HG03064 (cell line): ENCODE measurements at regions not wholly inside any gene's neighbourhood (a gene's known extent, or its start where the extent isn't known, plus 50 kb on each side); places are given as distances from the start of the nearest gene placed in this dataset.

Source experiments
- ATAC-seq: cut with Tn5 transposase; IDR thresholded peaks from one replicate; pipeline ENCODE4 v1.9.1; 2021; ENCODE audit warnings: low read depth; ENCODE audit not compliant: unreplicated experiment

GRCh38 chr1:109827466-109827865 is 63.7 kb upstream of the EPS8L3 start:
- no peak for ATAC-seq

DNA sequence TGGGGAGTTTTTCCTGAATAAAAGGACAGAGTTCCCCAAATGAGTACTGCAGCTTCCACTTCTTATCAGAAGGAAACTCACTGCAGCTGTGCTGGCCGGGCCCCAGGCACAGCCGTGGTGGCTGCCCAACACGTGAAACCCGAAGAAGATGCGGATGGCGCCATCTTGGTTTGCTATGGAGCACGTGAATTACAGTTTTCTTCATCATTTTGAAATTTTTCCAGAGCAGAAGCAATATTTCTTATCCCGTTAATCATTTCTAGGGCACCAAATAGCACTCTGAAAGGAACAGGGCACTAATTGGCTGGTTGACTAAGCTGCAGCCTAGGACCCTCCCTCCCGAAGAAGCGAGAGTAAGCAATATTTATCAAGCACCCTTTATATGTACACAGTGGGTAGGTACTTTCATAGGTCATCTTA is 63.2 kb upstream of the EPS8L3 start:
- no peak for ATAC-seq

- ATAC-seq, result no peak
These were observed 62.7 kb upstream of the EPS8L3 start for GRCh38 chr1:109826446-109826845.

- no peak for ATAC-seq
These were observed 60.8 kb upstream of the EPS8L3 start for GRCh38 chr1:109824349-109825115.

- no peak for ATAC-seq
These were observed 60.0 kb upstream of the EPS8L3 start for GRCh38 chr1:109823543-109824348.

- no peak for ATAC-seq
These were observed 59.2 kb upstream of the EPS8L3 start for GRCh38 chr1:109822749-109823542.

DNA sequence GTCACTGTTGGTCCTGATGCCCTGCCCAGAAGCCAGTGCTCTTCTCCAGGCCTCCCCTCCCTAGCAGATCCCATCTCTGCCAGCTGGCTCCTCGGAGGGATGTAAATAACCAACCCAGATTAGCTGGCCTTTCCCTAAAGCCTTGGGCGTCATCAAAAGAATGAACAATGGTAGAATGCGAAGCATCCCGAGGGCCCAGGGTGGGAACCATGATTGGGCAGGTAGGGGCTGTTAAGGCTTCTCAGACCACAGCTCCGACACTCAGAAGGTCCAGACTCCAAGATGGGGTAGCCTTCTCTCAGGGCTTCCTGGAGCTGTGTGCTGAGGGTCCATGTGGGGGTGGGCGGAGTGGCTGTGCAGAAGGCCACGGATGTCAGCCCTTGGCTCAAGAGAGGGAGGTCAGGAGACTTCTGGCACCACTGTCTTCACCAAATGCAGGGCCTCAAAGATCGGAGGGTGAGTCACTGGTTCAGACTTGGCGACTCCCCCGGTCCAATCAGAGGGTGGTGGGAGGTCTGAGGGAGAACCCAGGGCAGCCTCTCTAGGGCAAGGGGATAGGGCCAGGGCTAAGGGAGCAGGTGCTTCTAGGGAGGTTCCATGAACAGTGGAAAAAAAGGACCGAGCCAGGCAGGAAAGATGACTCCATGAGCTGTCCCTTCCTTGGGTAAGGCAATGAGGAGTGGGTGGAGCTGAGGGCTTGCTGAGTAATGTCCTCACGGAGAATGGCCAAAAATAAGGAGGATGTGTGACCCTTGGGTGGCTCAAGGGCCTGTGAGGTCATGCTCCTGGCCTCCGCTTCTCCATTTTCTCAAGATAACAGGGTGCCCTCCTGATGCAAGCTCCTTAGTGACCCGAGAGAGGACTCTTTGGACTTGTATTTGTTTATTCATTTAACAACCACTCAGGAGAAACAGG is 58.4 kb upstream of the EPS8L3 start:
- ATAC-seq, result no peak

GRCh38 chr1:109821221-109821669 is 57.5 kb upstream of the EPS8L3 start:
- ATAC-seq, result no peak

DNA sequence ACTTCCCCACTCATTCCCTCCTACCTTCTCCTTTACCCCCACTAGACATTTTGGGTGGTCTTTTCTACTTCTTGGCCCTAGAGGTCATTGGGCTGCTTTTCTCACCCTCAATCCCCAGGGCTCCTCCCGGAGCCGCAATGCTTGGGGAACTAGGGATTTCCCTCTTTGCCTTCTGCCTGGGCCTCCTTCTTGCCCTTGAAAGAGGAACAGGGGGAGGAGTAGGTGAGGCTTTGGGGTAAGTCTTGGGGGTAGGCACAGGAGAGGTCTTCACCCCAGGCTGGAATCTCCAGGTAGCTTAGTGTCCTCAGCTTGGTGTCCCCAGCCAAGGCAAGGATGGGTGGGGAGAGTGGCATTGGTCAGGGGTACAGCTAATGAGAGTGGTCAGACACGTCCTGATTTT is 56.2 kb upstream of the EPS8L3 start:
- no peak for ATAC-seq

DNA sequence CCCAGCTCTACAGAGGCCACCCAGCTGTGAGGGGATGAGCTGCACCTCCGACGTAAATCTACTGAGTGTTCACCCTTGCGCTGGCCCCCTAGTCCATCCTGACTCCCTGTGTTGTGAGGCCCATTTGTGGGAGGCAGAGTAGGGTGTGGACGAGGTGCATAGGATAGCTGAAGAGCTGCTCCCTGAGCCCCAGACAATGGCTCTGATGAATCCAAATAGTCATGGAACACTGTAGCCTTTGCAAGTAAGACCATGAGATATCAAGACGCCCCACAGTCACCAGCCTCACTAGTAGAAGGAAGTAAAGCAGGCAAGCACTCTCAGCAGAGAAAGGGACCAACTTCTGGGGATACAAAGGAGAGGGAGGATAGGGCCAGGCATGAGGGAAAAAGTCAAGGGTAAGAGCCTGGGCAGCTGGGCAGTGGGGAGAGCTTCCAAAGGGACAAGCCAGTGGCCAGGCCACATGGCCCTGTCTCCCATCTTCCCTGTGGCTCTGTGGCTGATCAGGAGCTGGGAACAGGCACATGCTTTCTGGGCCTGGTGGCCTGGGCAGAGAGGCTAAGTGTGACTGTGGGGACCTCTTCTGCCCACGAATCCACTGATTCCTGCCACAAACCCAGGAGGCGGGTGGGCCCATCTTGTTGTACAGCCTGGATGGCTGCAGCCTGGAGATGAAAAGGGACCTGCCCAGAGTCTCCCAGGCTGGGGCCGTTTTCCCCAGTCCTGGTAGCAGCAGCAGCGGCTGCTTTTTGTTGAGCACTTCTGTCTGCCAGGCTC is 55.5 kb upstream of the EPS8L3 start:
- ATAC-seq, result no peak

DNA sequence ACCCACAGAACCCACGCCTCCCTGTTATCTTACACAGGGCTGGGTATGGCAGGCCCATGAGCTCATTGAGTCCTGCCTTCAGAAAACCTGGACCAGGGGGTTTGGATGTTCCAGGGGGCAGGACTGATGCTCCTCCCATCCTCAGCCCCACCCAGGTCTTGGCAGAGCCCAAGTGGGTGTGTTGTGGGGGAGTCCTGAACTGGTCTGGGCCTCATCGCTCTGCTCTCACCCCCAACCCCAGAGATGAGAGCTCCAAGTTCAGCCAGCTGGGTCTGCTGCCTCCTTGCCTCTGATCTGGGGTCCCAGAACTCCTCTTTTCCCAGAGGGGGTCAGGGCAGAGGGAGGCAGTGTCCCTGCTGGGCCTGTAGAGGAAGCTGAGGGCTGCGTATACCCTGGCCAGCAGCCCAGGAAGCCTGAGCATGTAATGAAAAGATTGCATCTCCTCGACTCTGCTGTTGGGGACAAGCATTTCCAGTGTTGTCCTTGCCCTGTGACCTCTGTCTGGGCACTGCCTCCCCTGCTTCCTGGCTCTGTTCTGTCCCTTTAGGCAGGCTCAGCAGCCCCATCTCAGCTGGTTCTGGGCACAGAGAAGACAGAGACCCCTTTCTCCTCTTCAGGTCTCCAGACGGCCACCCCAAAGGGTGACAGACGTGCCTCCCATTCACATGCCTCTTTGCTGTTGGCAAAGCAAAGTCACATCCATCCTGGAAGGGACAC is 54.7 kb upstream of the EPS8L3 start:
- no peak for ATAC-seq

DNA sequence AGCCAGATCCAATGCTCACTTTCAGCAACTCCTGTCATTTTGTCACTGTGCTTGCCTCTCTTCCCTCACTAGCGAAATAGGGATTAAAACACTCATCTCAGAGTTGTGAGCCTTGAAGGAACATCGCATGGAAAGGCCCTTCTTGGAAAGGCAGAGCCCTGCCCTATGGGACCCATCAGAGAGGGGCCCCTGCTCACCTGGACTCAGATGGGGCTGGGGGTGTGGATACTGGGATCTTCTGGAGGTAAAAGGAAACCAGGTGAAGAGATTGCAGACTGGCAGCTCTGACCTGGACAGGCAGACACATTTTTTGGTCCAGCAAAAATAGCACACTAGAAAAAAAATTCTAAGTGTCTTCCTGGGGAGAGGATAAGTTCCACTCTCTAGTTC is 54.2 kb upstream of the EPS8L3 start:
- no peak for ATAC-seq

DNA sequence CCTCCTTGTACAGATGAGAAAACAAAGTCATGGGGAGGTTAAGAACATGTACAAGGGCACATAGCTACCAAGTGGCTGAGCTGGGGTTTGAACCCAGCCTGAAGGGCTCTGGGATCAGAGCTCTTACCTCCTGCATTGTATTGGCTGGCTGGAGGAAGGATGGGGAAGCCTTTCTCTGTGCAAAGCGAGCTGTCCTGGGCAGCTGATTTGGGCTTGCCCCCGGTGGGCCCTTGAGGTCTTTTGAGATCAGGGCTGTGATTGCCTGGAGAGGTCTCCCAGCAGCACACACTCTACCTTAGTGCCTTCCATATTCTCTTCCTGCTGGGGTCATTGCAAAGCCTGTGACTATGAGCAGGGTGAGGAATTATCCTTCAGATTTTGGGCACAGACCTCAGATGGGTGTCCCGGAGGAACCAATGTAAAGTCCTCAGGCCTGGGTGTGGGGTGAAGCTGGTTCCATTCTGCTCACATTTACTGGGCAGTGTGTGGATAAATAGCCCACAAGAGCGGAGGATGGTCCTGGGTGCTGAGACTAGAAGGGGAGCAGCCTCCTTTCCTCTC is 53.3 kb upstream of the EPS8L3 start:
- no peak for ATAC-seq

DNA sequence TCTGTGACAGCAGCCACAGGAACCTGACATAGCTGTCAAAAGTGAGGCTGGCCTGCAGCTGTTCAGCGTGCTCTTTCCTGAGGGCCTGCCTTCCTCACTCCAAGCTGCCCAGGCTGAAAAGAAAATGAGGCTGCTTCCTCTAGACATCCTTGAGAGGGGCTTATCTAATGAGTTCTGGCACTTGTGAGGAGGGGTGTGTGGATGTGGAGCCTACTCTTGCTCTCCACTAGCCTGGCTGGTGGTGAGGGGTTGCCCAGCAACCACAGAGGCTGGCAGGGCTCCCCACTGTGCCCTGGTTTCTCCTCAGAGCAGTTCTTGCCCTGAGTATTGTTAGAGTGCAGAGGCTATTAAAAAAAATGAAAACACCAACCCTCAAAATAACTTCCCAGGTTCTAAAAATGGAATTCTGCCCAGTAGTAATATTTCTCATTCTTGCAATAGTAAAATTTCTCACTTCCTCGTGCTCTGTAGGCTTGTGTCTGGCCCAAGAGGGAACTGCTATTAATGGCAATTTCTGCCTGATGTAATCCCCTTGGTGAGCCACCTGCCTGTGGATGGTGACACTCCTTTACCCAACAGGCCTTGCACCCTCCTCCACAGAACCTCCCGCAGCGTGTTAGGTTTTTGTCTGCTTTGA is 52.6 kb upstream of the EPS8L3 start:
- ATAC-seq, result peak; percentile 91

DNA sequence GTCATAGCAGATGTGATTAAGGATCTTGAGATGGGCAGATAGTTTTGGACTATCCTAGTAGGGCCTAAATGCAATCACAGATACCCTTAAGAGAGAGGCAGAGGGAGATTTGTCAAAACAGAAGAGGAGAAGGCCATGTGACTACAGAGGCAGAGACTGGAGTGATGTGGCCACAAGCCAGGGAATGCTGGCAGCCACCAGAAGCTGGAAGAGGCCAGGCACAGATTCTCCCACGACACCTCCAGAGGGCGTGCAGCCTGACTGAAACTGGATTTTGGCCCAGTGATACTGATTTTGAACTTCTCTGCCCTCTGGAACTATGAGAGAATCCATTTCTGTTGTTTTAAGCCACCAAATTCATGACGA is 52.1 kb upstream of the EPS8L3 start:
- ATAC-seq, result no peak

DNA sequence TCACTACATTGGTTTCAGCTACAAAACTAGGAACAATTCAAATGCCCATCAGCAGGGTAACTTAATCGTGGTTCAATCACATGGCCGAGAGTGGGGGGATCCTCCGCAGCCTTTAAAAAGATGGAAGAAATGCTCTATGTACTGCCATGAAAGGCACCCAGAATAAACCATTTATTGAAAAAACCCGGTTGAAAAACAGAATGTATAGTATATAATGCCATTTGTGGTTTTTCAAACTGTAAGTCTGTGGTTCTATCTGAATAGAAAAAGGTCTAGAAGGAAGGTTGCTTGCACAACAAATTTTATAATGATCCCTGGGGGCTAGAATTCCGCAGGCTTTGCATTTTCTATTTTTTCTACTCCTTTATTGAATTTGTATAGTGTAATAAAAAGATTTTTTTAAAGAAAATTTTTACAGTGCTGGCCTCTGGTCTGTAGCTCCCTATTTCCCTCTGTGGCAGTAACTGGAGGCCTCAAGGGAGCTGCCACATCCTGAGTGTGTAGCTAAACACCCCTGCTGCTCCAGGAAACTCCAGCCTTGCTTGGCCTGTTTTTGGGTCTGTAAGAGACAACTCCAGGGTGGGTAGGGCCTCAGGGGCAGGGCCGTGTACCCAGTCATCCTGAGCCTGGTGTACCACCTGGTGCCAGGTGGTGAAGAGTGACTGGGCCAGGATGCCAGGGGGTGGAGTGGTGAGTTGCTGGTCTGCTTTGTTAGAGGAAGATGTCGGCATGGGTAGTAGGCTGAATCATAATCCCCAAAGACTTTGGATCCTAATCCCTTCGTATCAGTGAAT is 51.5 kb upstream of the EPS8L3 start:
- ATAC-seq, result no peak

DNA sequence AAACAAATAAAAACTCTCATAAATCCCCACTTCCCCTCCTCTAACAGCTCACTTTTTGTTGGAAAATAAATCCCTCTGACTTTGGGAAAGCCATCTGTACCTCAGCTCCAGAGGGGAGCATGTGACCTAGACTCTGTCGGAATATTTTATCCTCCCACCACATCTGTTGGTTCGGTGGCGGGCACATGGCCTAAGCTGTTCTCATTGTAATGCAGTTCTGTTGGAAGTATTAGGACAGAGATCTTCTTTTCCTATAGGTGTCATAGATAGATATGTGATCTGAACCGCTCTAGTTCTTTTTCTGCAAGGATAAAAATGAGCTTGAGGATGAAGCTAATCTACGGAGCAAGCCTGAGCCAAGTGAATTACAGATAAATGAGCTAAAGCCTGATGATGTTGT is 50.5 kb upstream of the EPS8L3 start:
- no peak for ATAC-seq
